GM19240 (cell line): ENCODE measurements at regions not wholly inside any gene's neighbourhood (a gene's known extent, or its start where the extent isn't known, plus 50 kb on each side); places are given as distances from the start of the nearest gene placed in this dataset.

Experiments
- DNase-seq: peaks from one replicate; pipeline ENCODE4 v3.0.0; 2011; ENCODE audit warnings: low spot score; ENCODE audit not compliant: insufficient read length

GRCh38 chr2:138104071-138104470 lies 139.8 kb downstream of the HNMT start:
- no peak for DNase-seq

GRCh38 chr2:138105358-138105757 lies 141.1 kb downstream of the HNMT start:
- no peak for DNase-seq

GRCh38 chr2:138106606-138107005 lies 142.3 kb downstream of the HNMT start:
- DNase-seq: no peak

- DNase-seq: no peak
Measured at GRCh38 chr2:138107288-138107687, 143.0 kb downstream of the HNMT start.

GRCh38 chr2:138110453-138111083 lies 146.3 kb downstream of the HNMT start:
- no peak for DNase-seq

GRCh38 chr2:138112536-138112935 lies 148.3 kb downstream of the HNMT start:
- no peak for DNase-seq

- no peak for DNase-seq
Measured at GRCh38 chr2:138113871-138114525, 149.7 kb downstream of the HNMT start.

GRCh38 chr2:138115666-138116065 lies 151.4 kb downstream of the HNMT start:
- no peak for DNase-seq

- no peak for DNase-seq
Measured at GRCh38 chr2:138116456-138116855, 152.2 kb downstream of the HNMT start.

GRCh38 chr2:138121666-138122661 lies 157.7 kb downstream of the HNMT start:
- no peak for DNase-seq

- DNase-seq: no peak
Measured at GRCh38 chr2:138122891-138123290, 158.6 kb downstream of the HNMT start.

- no peak for DNase-seq
Measured at GRCh38 chr2:138123741-138124140, 159.5 kb downstream of the HNMT start.

GRCh38 chr2:138124521-138124920 lies 160.2 kb downstream of the HNMT start:
- DNase-seq: no peak

- no peak for DNase-seq
Measured at GRCh38 chr2:138125306-138126288, 161.3 kb downstream of the HNMT start.

- DNase-seq: no peak
Measured at GRCh38 chr2:138132108-138132507, 167.8 kb downstream of the HNMT start.

- DNase-seq: no peak
Measured at GRCh38 chr2:138137949-138138348, 173.7 kb downstream of the HNMT start.

GRCh38 chr2:138147796-138148195 lies 183.5 kb downstream of the HNMT start:
- DNase-seq: no peak

GRCh38 chr2:138155304-138155703 lies 191.0 kb downstream of the HNMT start:
- no peak for DNase-seq

GRCh38 chr2:138157372-138157771 lies 193.1 kb downstream of the HNMT start:
- no peak for DNase-seq

GRCh38 chr2:138170485-138170884 lies 206.2 kb downstream of the HNMT start:
- DNase-seq: no peak

GRCh38 chr2:138171244-138171643 lies 207.0 kb downstream of the HNMT start:
- DNase-seq: no peak
